ENCODE measurements at regions not wholly inside any gene's neighbourhood (a gene's known extent, or its start where the extent isn't known, plus 50 kb on each side); places are given as distances from the start of the nearest gene placed in this dataset.

- TF ChIP-seq CTCF (IDR thresholded peaks at IDR 0.05; ENCODE audit: extremely low read depth in 1 of 2, insufficient read depth in 1 of 2, low read depth in 1 of 2, low read length in 2 of 2): no peak
- TF ChIP-seq POLR2AphosphoS5 (IDR thresholded peaks at IDR 0.05; ENCODE audit: insufficient read depth, low read depth, low read length): no peak
- TF ChIP-seq JUN (IDR thresholded peaks at IDR 0.05; ENCODE audit: borderline replicate concordance, insufficient read depth, insufficient read length, low read depth): no peak
Observed at GRCh38 chr7:36039671-36040070, 113.4 kb upstream of the EEPD1 start.

Measured in endothelial cell of umbilical vein (primary cell).